ENCODE measurements at regions not wholly inside any gene's neighbourhood (a gene's known extent, or its start where the extent isn't known, plus 50 kb on each side); places are given as distances from the start of the nearest gene placed in this dataset.
A peak's percentile ranks its signal among the peaks of the same experiment; 100 is the strongest.
"Not testable (repeated sequence)": the region's sequence is repeated elsewhere in the genome, so short reads cannot be mapped to it uniquely, and the experiment has no call there.

GRCh38 chr6:6952484-6952883, 155.3 kb upstream of the RREB1 start:
- Histone ChIP-seq H2AK5ac (ENCODE audit: insufficient read length, low read length) (no peak overlapping the region), H3K9ac (ENCODE audit: extremely low read depth, insufficient read length, low read length) (no peak overlapping the region), H2BK20ac (ENCODE audit: low read depth, low read length, poor library complexity, severe bottlenecking) (no peak overlapping the region), H3T11ph (ENCODE audit: low read length) (no peak overlapping the region), H3K79me2 (ENCODE audit: insufficient read depth, low read length) (no peaks in the 10 kb centered on the region), H4K20me1 (ENCODE audit: control insufficient read depth, insufficient read depth, insufficient read length) (no peaks in the 10 kb centered on the region), H3K4ac (ENCODE audit: low read depth, low read length) (no peak overlapping the region), H3K9me3 (ENCODE audit: control insufficient read depth, low read depth, low read length) (peaks cover 18% of the 10 kb centered on the region), H2AFZ (ENCODE audit: low read length) (no peak overlapping the region), H3K23me2 (ENCODE audit: insufficient read length, low read depth, low read length, poor library complexity, severe bottlenecking) (no peaks in the 10 kb centered on the region), H3K4me2 (ENCODE audit: insufficient read depth, insufficient read length, low read length) (no peak overlapping the region), H3K79me1 (ENCODE audit: insufficient read depth, low read depth, low read length, poor library complexity, severe bottlenecking) (no peaks in the 10 kb centered on the region), H3K4me1 (ENCODE audit: insufficient read depth, low read length) (no peaks in the 10 kb centered on the region), H4K91ac (ENCODE audit: insufficient read length, low read depth, low read length) (no peak overlapping the region), H3K14ac (ENCODE audit: insufficient read depth, low read length) (no peak overlapping the region), H3K56ac (ENCODE audit: insufficient read length, low read depth, low read length) (no peak overlapping the region), H3K27ac (ENCODE audit: insufficient read length, low read depth, low read length) (no peak overlapping the region), H3K23ac (ENCODE audit: insufficient read length, low read depth, low read length) (no peak overlapping the region), H2BK120ac (ENCODE audit: low read depth, low read length, poor library complexity, severe bottlenecking) (no peak overlapping the region), H3K27me3 (ENCODE audit: insufficient read depth, low read length) (no peaks in the 10 kb centered on the region), H2BK12ac (ENCODE audit: insufficient read length, low read depth, low read length) (no peak overlapping the region), H4K5ac (ENCODE audit: insufficient read length, low read depth, low read length) (no peak overlapping the region), H4K8ac (replicated peaks; ENCODE audit: insufficient read length, low read depth, low read length) (no peak overlapping the region), H2BK5ac (ENCODE audit: insufficient read length, low read length) (no peak overlapping the region), H3K18ac (ENCODE audit: insufficient read length, low read depth, low read length) (no peak overlapping the region), H2BK15ac (ENCODE audit: low read depth, low read length) (no peak overlapping the region)
- peaks cover 13 to 24% of the 10 kb centered on the region in 2 experiments for H3K9me3 Mint-ChIP-seq
- no peak for TF ChIP-seq CTCF (conservative IDR thresholded peaks at IDR 0.05)
- H3K36me3 Mint-ChIP-seq (ENCODE audit: insufficient read depth in 1 of 3, low read depth in 3 of 3): peaks cover 9 to 15% (median 11%) of the 10 kb centered on the region in 3 experiments
- H3K27ac Mint-ChIP-seq: peak overlapping the region in 1 of 3 experiments; percentile 59; a peak in 1 of 7 replicates
- H3K4me3 Mint-ChIP-seq: no peak overlapping the region
- DNase-seq: no peak
- H3K27me3 Mint-ChIP-seq (ENCODE audit: low read depth): peaks cover 7% of the 10 kb centered on the region
- H3K4me1 Mint-ChIP-seq: peaks cover 0 to 5% of the 10 kb centered on the region in 2 experiments; a peak in 2 of 4 replicates
- WGBS (ENCODE audit: extremely low coverage, insufficient read length, low lambda C conversion rate): no CpG with 5 or more reads among the region's 33 CpGs

- H3K27me3 Mint-ChIP-seq (ENCODE audit: low read depth); H3K14ac ChIP-seq (ENCODE audit: insufficient read depth, low read length); H3K18ac ChIP-seq (ENCODE audit: insufficient read length, low read depth, low read length); H3K4me3 Mint-ChIP-seq; H3K79me1 ChIP-seq (ENCODE audit: insufficient read depth, low read depth, low read length, poor library complexity, severe bottlenecking); H3K27ac Mint-ChIP-seq; H3K27me3 ChIP-seq (ENCODE audit: insufficient read depth, low read length); H3K79me2 ChIP-seq (ENCODE audit: insufficient read depth, low read length); H3K4ac ChIP-seq (ENCODE audit: low read depth, low read length); H3K23ac ChIP-seq (ENCODE audit: insufficient read length, low read depth, low read length); H2AK5ac ChIP-seq (ENCODE audit: insufficient read length, low read length); H3K4me1 ChIP-seq (ENCODE audit: insufficient read depth, low read length); H3K4me1 Mint-ChIP-seq; H4K20me1 ChIP-seq (ENCODE audit: control insufficient read depth, insufficient read depth, insufficient read length); H4K8ac ChIP-seq (replicated peaks; ENCODE audit: insufficient read length, low read depth, low read length); H2BK20ac ChIP-seq (ENCODE audit: low read depth, low read length, poor library complexity, severe bottlenecking); H2BK120ac ChIP-seq (ENCODE audit: low read depth, low read length, poor library complexity, severe bottlenecking); H3K23me2 ChIP-seq (ENCODE audit: insufficient read length, low read depth, low read length, poor library complexity, severe bottlenecking); H2BK12ac ChIP-seq (ENCODE audit: insufficient read length, low read depth, low read length); H2AFZ ChIP-seq (ENCODE audit: low read length); H3K27ac ChIP-seq (ENCODE audit: insufficient read length, low read depth, low read length); H2BK5ac ChIP-seq (ENCODE audit: insufficient read length, low read length); H3K9ac ChIP-seq (ENCODE audit: extremely low read depth, insufficient read length, low read length); H2BK15ac ChIP-seq (ENCODE audit: low read depth, low read length); H3T11ph ChIP-seq (ENCODE audit: low read length); H3K4me2 ChIP-seq (ENCODE audit: insufficient read depth, insufficient read length, low read length); H4K5ac ChIP-seq (ENCODE audit: insufficient read length, low read depth, low read length); H3K56ac ChIP-seq (ENCODE audit: insufficient read length, low read depth, low read length); H4K91ac ChIP-seq (ENCODE audit: insufficient read length, low read depth, low read length); DNase-seq: not testable (repeated sequence)
- H3K36me3 Mint-ChIP-seq (ENCODE audit: insufficient read depth in 1 of 3, low read depth in 3 of 3): peaks cover 9 to 15% (median 11%) of the 10 kb centered on the region in 3 experiments
- no CpG with 5 or more reads among the region's 6 CpGs for WGBS (ENCODE audit: extremely low coverage, insufficient read length, low lambda C conversion rate)
- peaks cover 18% of the 10 kb centered on the region for H3K9me3 ChIP-seq (ENCODE audit: control insufficient read depth, low read depth, low read length)
- H3K9me3 Mint-ChIP-seq: peaks cover 13 to 24% of the 10 kb centered on the region in 2 experiments
Observed at GRCh38 chr6:6952927-6953326, 154.8 kb upstream of the RREB1 start.
